Transverse colon (tissue), 4 donors: ENCODE measurements at regions not wholly inside any gene's neighbourhood (a gene's known extent, or its start where the extent isn't known, plus 50 kb on each side); places are given as distances from the start of the nearest gene placed in this dataset.

Experiments
- DNase-seq: peaks from one replicate; pipeline ENCODE4 v3.0.0-alpha.2; 2019
- H3K27ac ChIP-seq, 4 donors: fragments of 200-600 bp; sonication (generic); 2 replicates each; pipeline ENCODE4 v1.5.1; 2016 to 2018; ENCODE audit warnings: inconsistent platforms in 4 of 4
- H3K27me3 ChIP-seq: fragments of 200-600 bp; sonication (generic); 2 replicates; pipeline ENCODE4 v1.5.1; 2017; ENCODE audit warnings: inconsistent platforms
- H3K36me3 ChIP-seq, 4 donors: fragments of 200-600 bp; sonication (generic); 2 replicates each; pipeline ENCODE4 v1.5.1; 2017 to 2019; ENCODE audit warnings: inconsistent platforms in 4 of 4
- H3K4me1 ChIP-seq, 4 donors: fragments of 200-600 bp; sonication (generic); 2 replicates each; pipeline ENCODE4 v1.5.1; 2017 to 2020; ENCODE audit warnings: inconsistent platforms in 4 of 4
- H3K4me3 ChIP-seq, 4 donors: fragments of 200-600 bp; sonication (generic); 1 replicate in 1 of 4; 2 replicates in 3 of 4; pipeline versions ENCODE4 v1.5.1 to v1.6.1; 2017 to 2019; ENCODE audit warnings: inconsistent platforms in 4 of 4
- H3K9me3 ChIP-seq, 2 donors: fragments of 200-600 bp; sonication (generic); 2 replicates each; pipeline ENCODE4 v1.5.1; 2017 to 2019; ENCODE audit warnings: inconsistent platforms in 2 of 2
- EP300 ChIP-seq: sonication (generic); formaldehyde crosslinking; IDR thresholded peaks from one replicate; pipeline ENCODE4 v1.6.1; 2017; ENCODE audit warnings: antibody characterized with exemption, low read depth
- POLR2A ChIP-seq: fragments of 450-650 bp; IDR thresholded peaks from one replicate; pipeline ENCODE4 v1.6.1; 2016; ENCODE audit warnings: antibody characterized with exemption, mild to moderate bottlenecking, moderate library complexity
- POLR2AphosphoS5 ChIP-seq, 3 donors: sonication (generic); formaldehyde crosslinking; IDR thresholded peaks; one replicate each; pipeline ENCODE4 v1.6.1; 2016; ENCODE audit warnings: antibody characterized with exemption in 3 of 3
- WGBS, 2 donors: methylation state at CpG; one replicate each; pipeline ENCODE4 v1.1.5; 2018; ENCODE audit warnings: low coverage in 1 of 2; 5-methylcytosine and 5-hydroxymethylcytosine counted together
- in situ Hi-C, 4 donors: fragments of 200-750 bp; cut with MboI; loops; one replicate each; pipeline versions ENCODE4 v1.15.0 to v1.15.1; 2017; ENCODE audit warnings: low sequenced_read_pairs in 3 of 4, low pct_ligation_motif_present in 1 of 4, low pct_unique_long_range_greater_than_20kb in 1 of 4
- intact Hi-C: fragments of 100-400 bp; cut with DNase I; formaldehyde crosslinking; loops from one replicate; pipeline ENCODE4 v1.15.1; 2023; ENCODE audit warnings: low total_unique reads
- TF ChIP-seq, protein P1 (sequence below), 5 experiments: fragments of 200-600 bp in 3 of 5; fragments of 450-650 bp in 2 of 5; sonication (generic) in 3 of 5; IDR thresholded peaks; 1 replicate in 2 of 5; 2 replicates in 3 of 5; pipeline ENCODE4 v1.5.1; 2016 to 2017; ENCODE audit warnings: antibody characterized with exemption in 5 of 5, inconsistent platforms in 3 of 5, mild to moderate bottlenecking in 2 of 5, moderate library complexity in 1 of 5

DNA sequence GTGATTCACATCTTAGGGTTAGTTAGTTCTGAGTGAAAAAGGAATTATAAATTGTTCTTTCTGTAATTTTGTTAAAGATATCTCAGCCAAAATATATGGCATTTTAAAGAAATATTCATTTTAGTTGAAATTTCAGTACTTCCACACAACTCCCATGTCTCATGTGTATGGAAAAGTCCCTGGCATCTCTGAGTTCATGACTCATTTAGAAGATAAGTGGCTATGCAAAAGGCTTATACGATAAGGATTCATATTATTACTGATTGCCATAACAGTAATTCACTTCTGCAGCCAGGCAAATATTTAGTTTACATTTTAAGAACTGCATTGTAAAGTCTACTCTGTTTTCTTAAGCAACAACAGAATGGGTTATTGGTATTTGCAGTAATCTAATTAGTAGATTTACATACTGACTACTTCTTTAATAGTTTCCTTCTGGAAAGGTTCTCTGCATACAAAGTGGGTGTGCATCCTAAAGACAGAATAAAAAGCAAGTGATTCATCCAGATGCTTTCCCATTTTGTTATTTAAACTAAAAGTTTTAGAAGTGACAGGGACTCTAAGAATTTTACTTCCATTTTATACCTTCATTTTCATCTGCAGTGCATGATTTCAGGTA is 682.4 kb upstream of the PABPC4L start:
- TF ChIP-seq, protein P1, sequence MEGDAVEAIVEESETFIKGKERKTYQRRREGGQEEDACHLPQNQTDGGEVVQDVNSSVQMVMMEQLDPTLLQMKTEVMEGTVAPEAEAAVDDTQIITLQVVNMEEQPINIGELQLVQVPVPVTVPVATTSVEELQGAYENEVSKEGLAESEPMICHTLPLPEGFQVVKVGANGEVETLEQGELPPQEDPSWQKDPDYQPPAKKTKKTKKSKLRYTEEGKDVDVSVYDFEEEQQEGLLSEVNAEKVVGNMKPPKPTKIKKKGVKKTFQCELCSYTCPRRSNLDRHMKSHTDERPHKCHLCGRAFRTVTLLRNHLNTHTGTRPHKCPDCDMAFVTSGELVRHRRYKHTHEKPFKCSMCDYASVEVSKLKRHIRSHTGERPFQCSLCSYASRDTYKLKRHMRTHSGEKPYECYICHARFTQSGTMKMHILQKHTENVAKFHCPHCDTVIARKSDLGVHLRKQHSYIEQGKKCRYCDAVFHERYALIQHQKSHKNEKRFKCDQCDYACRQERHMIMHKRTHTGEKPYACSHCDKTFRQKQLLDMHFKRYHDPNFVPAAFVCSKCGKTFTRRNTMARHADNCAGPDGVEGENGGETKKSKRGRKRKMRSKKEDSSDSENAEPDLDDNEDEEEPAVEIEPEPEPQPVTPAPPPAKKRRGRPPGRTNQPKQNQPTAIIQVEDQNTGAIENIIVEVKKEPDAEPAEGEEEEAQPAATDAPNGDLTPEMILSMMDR (IDR thresholded peaks at IDR 0.05), result no peak
- TF ChIP-seq POLR2AphosphoS5 (IDR thresholded peaks at IDR 0.05), result no peak
- no peak for TF ChIP-seq EP300
- no peak for TF ChIP-seq POLR2A
- H3K27me3 ChIP-seq, result no peaks in the 10 kb centered on the region
- no peak for DNase-seq
- in situ Hi-C loops (no loop called here), intact Hi-C loops (no loop called here)
- WGBS, 2 donors, result 49 to 57% methylated on average over 1 of the region's 1 CpG
- H3K27ac ChIP-seq, result no peak overlapping the region
- no peak overlapping the region for H3K4me3 ChIP-seq
- H3K36me3 ChIP-seq, result no peaks in the 10 kb centered on the region
- H3K4me1 ChIP-seq, result no peaks in the 10 kb centered on the region
- no peaks in the 10 kb centered on the region for H3K9me3 ChIP-seq

DNA sequence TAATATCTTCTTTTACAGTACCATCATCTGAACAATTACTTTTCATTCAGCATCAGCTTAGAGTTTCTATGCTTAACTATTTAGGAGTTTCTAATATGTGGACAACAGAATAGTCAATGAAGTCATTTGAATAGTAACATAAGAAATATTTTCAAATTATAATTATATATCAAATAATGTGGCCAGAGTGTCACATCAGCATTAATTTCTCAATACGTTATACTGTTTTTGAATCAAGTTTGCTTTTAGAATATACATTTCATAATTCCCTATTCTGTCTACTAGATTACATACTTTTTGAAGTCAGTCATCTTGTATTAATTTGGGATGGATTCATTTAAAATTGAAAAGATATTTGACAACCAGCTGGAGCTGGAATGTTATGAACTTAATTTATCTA is 677.4 kb upstream of the PABPC4L start:
- 90 to 95% methylated on average over 1 of the region's 1 CpG for WGBS, 2 donors
- intact Hi-C loops, result no loop called here
- no peaks in the 10 kb centered on the region for H3K36me3 ChIP-seq
- H3K4me1 ChIP-seq, result no peaks in the 10 kb centered on the region
- H3K27ac ChIP-seq, result no peak overlapping the region
- no peak for TF ChIP-seq EP300
- no peak for TF ChIP-seq POLR2A
- TF ChIP-seq, protein P1 (IDR thresholded peaks at IDR 0.05), result no peak
- no peak for TF ChIP-seq POLR2AphosphoS5 (IDR thresholded peaks at IDR 0.05)
- H3K27me3 ChIP-seq, result no peaks in the 10 kb centered on the region
- H3K4me3 ChIP-seq, result no peak overlapping the region
- in situ Hi-C loops, result no loop called here
- H3K9me3 ChIP-seq, result no peaks in the 10 kb centered on the region
- DNase-seq, result no peak

DNA sequence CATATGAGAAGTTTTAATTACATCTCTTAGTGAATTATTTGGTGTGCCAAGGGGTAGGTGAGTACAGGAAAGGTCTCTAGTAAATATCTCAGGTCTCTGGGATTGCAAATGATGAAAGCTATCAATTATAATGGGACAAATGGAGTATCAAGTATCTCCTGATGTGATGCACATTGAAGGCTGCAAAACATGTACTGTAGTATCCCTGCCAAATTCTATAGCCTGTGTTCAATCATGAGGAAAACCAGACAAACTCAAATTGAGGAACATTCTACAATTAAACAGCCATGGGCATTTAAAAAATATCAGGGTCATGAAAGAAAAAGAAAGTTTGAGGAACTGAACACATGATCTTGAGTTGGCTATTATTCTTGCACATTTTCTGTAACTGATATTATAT is 665.4 kb upstream of the PABPC4L start:
- Histone ChIP-seq H3K27ac (no peak overlapping the region), H3K4me3 (no peak overlapping the region), H3K36me3 (no peaks in the 10 kb centered on the region), H3K27me3 (no peaks in the 10 kb centered on the region), H3K4me1 (no peaks in the 10 kb centered on the region), H3K9me3 (no peaks in the 10 kb centered on the region)
- no peak for DNase-seq
- no peak for TF ChIP-seq POLR2A
- TF ChIP-seq, protein P1 (IDR thresholded peaks at IDR 0.05), result no peak
- intact Hi-C loops (loop anchor here (5.0 kb wide), 1 partner anchor 720 kb away; no protein-coding TSS in a partner anchor), in situ Hi-C loops (no loop called here)

DNA sequence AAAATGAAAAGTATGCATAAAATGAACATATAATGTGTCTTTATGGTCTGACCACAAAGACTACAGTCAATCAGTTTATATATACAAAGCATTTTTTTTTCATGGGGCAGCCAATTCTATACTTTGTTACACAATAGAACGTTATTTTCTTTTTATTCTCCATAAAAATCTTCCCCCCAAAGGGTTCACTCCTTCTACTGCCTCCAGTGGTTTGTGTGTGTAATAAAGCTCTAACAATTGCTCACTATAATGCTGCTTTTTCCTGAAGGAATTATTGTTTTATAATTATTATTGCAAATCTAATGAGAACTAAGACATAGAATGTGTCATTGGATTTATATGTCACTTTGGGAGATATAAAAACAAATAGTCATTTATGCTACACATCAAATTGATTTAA is 664.1 kb upstream of the PABPC4L start:
- 46 to 59% methylated on average over 1 of the region's 1 CpG for WGBS, 2 donors
- Histone ChIP-seq H3K27me3 (no peaks in the 10 kb centered on the region), H3K36me3 (no peaks in the 10 kb centered on the region), H3K27ac (no peak overlapping the region), H3K4me3 (no peak overlapping the region), H3K4me1 (no peaks in the 10 kb centered on the region), H3K9me3 (no peaks in the 10 kb centered on the region)
- in situ Hi-C loops (no loop called here), intact Hi-C loops (loop anchor here (5.0 kb wide), 1 partner anchor 718 kb away; no protein-coding TSS in a partner anchor)
- no peak for DNase-seq
- no peak for TF ChIP-seq POLR2A
- no peak for TF ChIP-seq POLR2AphosphoS5 (IDR thresholded peaks at IDR 0.05)
- TF ChIP-seq, protein P1 (IDR thresholded peaks at IDR 0.05), result no peak
